Endothelial cell of umbilical vein (primary cell): ENCODE measurements at regions not wholly inside any gene's neighbourhood (a gene's known extent, or its start where the extent isn't known, plus 50 kb on each side); places are given as distances from the start of the nearest gene placed in this dataset.

ENCODE experiments used
- BruUV-seq: library from RNA; stranded (reverse); fragments of 400-500 nt; replicated peaks from 2 replicates; lab custom pipeline; 2021; lab: Mats Ljungman, UMichigan
- CTCF ChIA-PET: fragments of 300-600, 350-600 bp; sonication (Branson Sonifier 250); formaldehyde crosslinking; loops from one replicate; lab custom pipeline; 2021; ENCODE audit warnings: antibody characterized with exemption, inconsistent platforms; lab: Charles Lee
- POLR2A ChIA-PET: fragments of 300-600, 350-600 bp; sonication (Branson Sonifier 250); formaldehyde crosslinking; loops from one replicate; lab custom pipeline; 2021; ENCODE audit warnings: antibody characterized with exemption, inconsistent platforms; lab: Charles Lee
- DNase-seq: peaks from one replicate; pipeline ENCODE4 v3.0.0-alpha.2; 2011; ENCODE audit warnings: low read depth, low spot score
- FAIRE-seq: peaks from 2 replicates; lab custom pipeline; 2011; peaks lifted over from hg19 to GRCh38; lab: Jason Lieb, UNC
- H2AFZ ChIP-seq: 2 replicates; pipeline ENCODE4 v1.6.0; 2012; ENCODE audit warnings: low read depth, low read length, control low read depth, inconsistent platforms
- H3K27ac ChIP-seq: 2 replicates; pipeline ENCODE4 v1.5.1; 2011; ENCODE audit warnings: low read depth, mild to moderate bottlenecking, control low read depth, low read length, moderate library complexity; ENCODE audit not compliant: insufficient read depth
- H3K27me3 ChIP-seq, 2 experiments: 2 replicates each; pipeline versions ENCODE4 v1.6.0 to v1.6.1; 2011; ENCODE audit warnings: low read length in 2 of 2, mixed read lengths in 1 of 2; ENCODE audit not compliant: control insufficient read depth in 2 of 2, insufficient read depth in 2 of 2
- H3K36me3 ChIP-seq, 2 experiments: 2 replicates in 1 of 2; 3 replicates in 1 of 2; pipeline ENCODE4 v1.5.1; 2011; ENCODE audit warnings: low read length in 2 of 2, mild to moderate bottlenecking in 1 of 2, moderate library complexity in 1 of 2; ENCODE audit not compliant: control insufficient read depth in 2 of 2, insufficient read depth in 2 of 2; ENCODE audit errors: extremely low read depth in 1 of 2
- H3K4me1 ChIP-seq: 3 replicates; pipeline ENCODE4 v1.5.1; 2011; ENCODE audit warnings: mild to moderate bottlenecking, low read length; ENCODE audit not compliant: control insufficient read depth, insufficient read depth; ENCODE audit errors: extremely low read depth
- H3K4me2 ChIP-seq: 2 replicates; pipeline ENCODE4 v1.6.1; 2011; ENCODE audit warnings: low read length, control low read depth, mixed read lengths; ENCODE audit not compliant: insufficient read depth
- H3K4me3 ChIP-seq, 3 experiments: fragments of 200-600 bp in 1 of 3; sonication (generic), shearing (Covaris generic) in 1 of 3; replicated peaks in 1 of 3; 2 replicates each; pipeline ENCODE4 v1.5.1; 2011 to 2016; ENCODE audit warnings: control low read depth in 3 of 3, low read length in 3 of 3, mild to moderate bottlenecking in 2 of 3, inconsistent platforms in 1 of 3, low read depth in 1 of 3, moderate library complexity in 1 of 3; ENCODE audit not compliant: insufficient read depth in 1 of 3
- H3K79me2 ChIP-seq: 2 replicates; pipeline ENCODE4 v1.6.0; 2012; ENCODE audit warnings: low read length, inconsistent platforms; ENCODE audit not compliant: control insufficient read depth, insufficient read depth
- H3K9ac ChIP-seq: replicated peaks from 2 replicates; pipeline ENCODE3; 2011; ENCODE audit warnings: low read length, control low read depth; ENCODE audit not compliant: insufficient read depth; ENCODE audit errors: extremely low read depth
- H3K9me1 ChIP-seq: replicated peaks from 3 replicates; pipeline ENCODE4 v1.6.0; 2011; ENCODE audit warnings: mild to moderate bottlenecking, low read length; ENCODE audit not compliant: control insufficient read depth, insufficient read depth; ENCODE audit errors: extremely low read depth
- H3K9me3 ChIP-seq: replicated peaks from 2 replicates; pipeline ENCODE4 v1.5.1; 2012; ENCODE audit warnings: low read length, inconsistent platforms; ENCODE audit not compliant: control insufficient read depth, insufficient read depth
- H4K20me1 ChIP-seq: replicated peaks from 2 replicates; pipeline ENCODE3; 2011; ENCODE audit warnings: mild to moderate bottlenecking, low read length; ENCODE audit not compliant: control insufficient read depth, insufficient read depth; ENCODE audit errors: extremely low read depth
- CTCF ChIP-seq, 2 donors: IDR thresholded peaks; 1 replicate in 1 of 2; 2 replicates in 1 of 2; pipeline ENCODE4 v1.5.1; 2011; ENCODE audit warnings: low read length in 2 of 2, mild to moderate bottlenecking in 2 of 2, moderate library complexity in 2 of 2, control low read depth in 1 of 2, inconsistent platforms in 1 of 2, low read depth in 1 of 2; ENCODE audit not compliant: insufficient read depth in 1 of 2; ENCODE audit errors: extremely low read depth in 1 of 2
- EZH2 ChIP-seq: IDR thresholded peaks from 2 replicates; pipeline ENCODE4 v1.6.1; 2012; ENCODE audit warnings: borderline replicate concordance, low read depth, mild to moderate bottlenecking, moderate library complexity, low read length, inconsistent platforms; ENCODE audit not compliant: severe bottlenecking
- FOS ChIP-seq: IDR thresholded peaks from 2 replicates; pipeline ENCODE4 v1.6.1; 2011; ENCODE audit warnings: mild to moderate bottlenecking, low read length, moderate library complexity, borderline replicate concordance; ENCODE audit not compliant: insufficient read depth
- GATA2 ChIP-seq: IDR thresholded peaks from 2 replicates; pipeline ENCODE4 v1.7.0; 2011; ENCODE audit warnings: low read depth, mild to moderate bottlenecking, moderate library complexity, mixed read lengths, low read length; ENCODE audit not compliant: insufficient read length, insufficient read depth
- JUN ChIP-seq: IDR thresholded peaks from 2 replicates; pipeline ENCODE4 v1.6.1; 2011; ENCODE audit warnings: borderline replicate concordance, low read depth; ENCODE audit not compliant: insufficient read length, insufficient read depth
- MAX ChIP-seq: IDR thresholded peaks from 2 replicates; pipeline ENCODE4 v1.6.1; 2011; ENCODE audit not compliant: insufficient read depth, insufficient read length
- MYC ChIP-seq: IDR thresholded peaks from one replicate; pipeline ENCODE4 v1.6.1; 2011; ENCODE audit warnings: mild to moderate bottlenecking, low read depth, low read length
- POLR2A ChIP-seq: IDR thresholded peaks from 2 replicates; pipeline ENCODE4 v1.6.1; 2012; ENCODE audit warnings: low read depth, mild to moderate bottlenecking, control low read depth, low read length
- POLR2AphosphoS5 ChIP-seq: IDR thresholded peaks from 2 replicates; pipeline ENCODE4 v1.6.1; 2012; ENCODE audit warnings: low read depth, mild to moderate bottlenecking, control low read depth, low read length, moderate library complexity; ENCODE audit not compliant: insufficient read depth
- dilution Hi-C: fragments of 300-500 bp; cut with MboI; formaldehyde crosslinking; loops from one replicate; pipeline ENCODE4 v1.15.0; 2019; ENCODE audit warnings: low sequenced_read_pairs; ENCODE audit not compliant: extremely low pct_ligation_motif_present
- intact Hi-C: fragments of 100-400 bp; cut with micrococcal nuclease; formaldehyde crosslinking; loops from one replicate; pipeline ENCODE4 v1.10.0; 2022

DNA sequence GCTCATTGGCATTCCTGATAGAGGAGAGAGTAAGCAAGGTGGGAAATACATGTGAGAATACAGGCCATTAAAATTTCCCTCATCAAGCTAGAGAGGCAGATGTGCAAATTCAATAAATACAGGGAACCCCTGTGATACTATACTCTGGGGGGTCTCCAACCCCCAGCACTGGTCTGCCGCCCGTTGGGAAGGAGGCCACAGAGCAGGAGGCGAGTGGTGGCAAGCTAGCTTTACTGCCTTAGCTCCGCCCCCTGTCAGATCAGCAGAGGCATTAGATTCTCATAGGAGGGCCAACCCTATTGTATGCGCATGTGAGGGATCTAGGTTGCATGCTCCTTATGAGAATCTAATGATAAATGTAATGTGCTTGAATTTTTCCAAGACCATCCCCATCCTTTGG lies 97.1 kb upstream of the PLSCR5 start:
- H3K27ac ChIP-seq, result no peak overlapping the region
- ChIA-PET POLR2A (no interaction called here), CTCF (interaction anchor here (0.6 kb wide), 1 partner anchor 15 kb away, joined by 3 read pairs; no protein-coding TSS in a partner anchor)
- H3K9me3 ChIP-seq, result no peaks in the 10 kb centered on the region
- no peak for TF ChIP-seq CTCF (IDR thresholded peaks at IDR 0.05; ENCODE audit: extremely low read depth in 1 of 2, insufficient read depth in 1 of 2, low read depth in 1 of 2, low read length in 2 of 2)
- no peak for TF ChIP-seq MAX
- intact Hi-C loops, result no loop called here
- no peak for FAIRE-seq
- DNase-seq, result no peak
- no TSS peak for BruUV-seq
- dilution Hi-C loops, result no loop called here
- H3K36me3 ChIP-seq, result no peaks in the 10 kb centered on the region
- H3K9ac ChIP-seq, result no peak overlapping the region
- no peaks in the 10 kb centered on the region for H3K79me2 ChIP-seq
- no peaks in the 10 kb centered on the region for H3K27me3 ChIP-seq
- no peaks in the 10 kb centered on the region for H3K9me1 ChIP-seq
- no peaks in the 10 kb centered on the region for H3K4me1 ChIP-seq
- no peak overlapping the region for H2AFZ ChIP-seq
- H3K4me2 ChIP-seq, result no peak overlapping the region
- no peaks in the 10 kb centered on the region for H4K20me1 ChIP-seq
- H3K4me3 ChIP-seq, result no peak overlapping the region

DNA sequence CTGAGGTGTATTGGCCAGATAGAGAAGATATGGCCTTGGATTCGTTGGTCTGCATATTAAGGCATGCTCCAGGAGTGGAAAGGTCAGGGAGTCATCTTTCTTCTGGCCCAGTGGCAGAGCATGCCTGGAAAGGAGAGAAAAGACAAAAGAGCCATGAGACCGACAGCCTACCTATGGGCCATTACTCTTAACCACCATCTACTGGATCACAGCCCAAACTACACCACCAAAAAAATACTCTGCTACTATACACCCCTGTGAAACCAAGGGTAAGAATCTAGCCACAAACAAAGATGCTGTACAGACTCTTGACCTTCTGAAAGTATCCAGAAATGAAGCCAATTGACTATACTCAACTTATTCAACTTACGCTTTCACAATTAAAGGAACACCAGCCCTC lies 96.1 kb upstream of the PLSCR5 start:
- H2AFZ ChIP-seq, result no peak overlapping the region
- no peak for DNase-seq
- TF ChIP-seq POLR2A, result no peak
- TF ChIP-seq MYC, result no peak
- TF ChIP-seq FOS, result no peak
- no peak for TF ChIP-seq MAX
- TF ChIP-seq JUN, result no peak
- no peak for TF ChIP-seq CTCF (IDR thresholded peaks at IDR 0.05; ENCODE audit: extremely low read depth in 1 of 2, insufficient read depth in 1 of 2, low read depth in 1 of 2, low read length in 2 of 2)
- TF ChIP-seq POLR2AphosphoS5, result no peak
- no peak for TF ChIP-seq GATA2
- TF ChIP-seq EZH2, result no peak
- no peaks in the 10 kb centered on the region for H4K20me1 ChIP-seq
- BruUV-seq, result no TSS peak
- no peaks in the 10 kb centered on the region for H3K9me1 ChIP-seq
- ChIA-PET POLR2A (no interaction called here), CTCF (no interaction called here)
- no peaks in the 10 kb centered on the region for H3K79me2 ChIP-seq
- H3K9ac ChIP-seq, result no peak overlapping the region
- H3K4me1 ChIP-seq, result no peaks in the 10 kb centered on the region
- dilution Hi-C loops, result no loop called here
- H3K27me3 ChIP-seq, result no peaks in the 10 kb centered on the region
- intact Hi-C loops, result no loop called here
- no peak overlapping the region for H3K27ac ChIP-seq
- no peak for FAIRE-seq
- no peak overlapping the region for H3K4me3 ChIP-seq
- H3K36me3 ChIP-seq, result no peaks in the 10 kb centered on the region
- no peaks in the 10 kb centered on the region for H3K9me3 ChIP-seq
- no peak overlapping the region for H3K4me2 ChIP-seq
